WERI-Rb-1 (cell line): ENCODE measurements at regions not wholly inside any gene's neighbourhood (a gene's known extent, or its start where the extent isn't known, plus 50 kb on each side); places are given as distances from the start of the nearest gene placed in this dataset.
A peak's percentile ranks its signal among the peaks of the same experiment; 100 is the strongest.
"Not testable (repeated sequence)": the region's sequence is repeated elsewhere in the genome, so short reads cannot be mapped to it uniquely, and the experiment has no call there.

Experiments
- DNase-seq: peaks from one replicate; pipeline ENCODE4 v3.0.0-alpha.2; 2020
- H3K27ac ChIP-seq: fragments of 250-450 bp; sonication (Bioruptor Pico); 2 replicates; pipeline ENCODE4 v1.5.1; 2020; ENCODE audit warnings: mild to moderate bottlenecking, moderate library complexity
- H3K27me3 ChIP-seq: fragments of 250-450 bp; sonication (Bioruptor Pico); 2 replicates; pipeline ENCODE4 v1.5.1; 2021; ENCODE audit warnings: mild to moderate bottlenecking, low read depth, moderate library complexity; ENCODE audit not compliant: insufficient read depth, severe bottlenecking
- H3K36me3 ChIP-seq: fragments of 250-450 bp; sonication (Bioruptor Pico); 2 replicates; pipeline ENCODE4 v1.5.1; 2020; ENCODE audit warnings: mild to moderate bottlenecking, moderate library complexity
- H3K4me3 ChIP-seq: 2 replicates; pipeline ENCODE4 v1.5.1; 2011; ENCODE audit warnings: low read depth, mild to moderate bottlenecking, control low read depth, low read length
- H3K9me3 ChIP-seq: fragments of 250-450 bp; sonication (Bioruptor Pico); 2 replicates; pipeline ENCODE4 v1.5.1; 2021; ENCODE audit warnings: mild to moderate bottlenecking, moderate library complexity; ENCODE audit not compliant: severe bottlenecking
- CTCF ChIP-seq: IDR thresholded peaks from 2 replicates; pipeline ENCODE4 v1.5.1; 2011; ENCODE audit warnings: low read depth, mild to moderate bottlenecking, control low read depth, inconsistent platforms, low read length

- Histone ChIP-seq H3K4me3 (no peak overlapping the region), H3K36me3 (no peaks in the 10 kb centered on the region), H3K9me3 (peaks cover 3% of the 10 kb centered on the region), H3K27ac (no peak overlapping the region), H3K27me3 (no peaks in the 10 kb centered on the region)
- TF ChIP-seq CTCF: no peak
- DNase-seq: no peak
Observed at GRCh38 chr7:124113045-124113444, 80.2 kb upstream of the TMEM229A start.

GRCh38 chr7:124106575-124106974 is 73.7 kb upstream of the TMEM229A start:
- TF ChIP-seq CTCF: no peak
- Histone ChIP-seq H3K27me3 (no peaks in the 10 kb centered on the region), H3K9me3 (peaks cover 4% of the 10 kb centered on the region), H3K4me3 (no peak overlapping the region), H3K27ac (no peak overlapping the region), H3K36me3 (no peaks in the 10 kb centered on the region)
- no peak for DNase-seq

- H3K9me3 ChIP-seq: peaks cover 4% of the 10 kb centered on the region
- DNase-seq: no peak
- H3K4me3 ChIP-seq: no peak overlapping the region
- H3K27ac ChIP-seq: no peak overlapping the region
- H3K27me3 ChIP-seq: no peaks in the 10 kb centered on the region
- TF ChIP-seq CTCF: peak; percentile 42
- H3K36me3 ChIP-seq: no peaks in the 10 kb centered on the region
Observed at GRCh38 chr7:124101173-124101768, 68.4 kb upstream of the TMEM229A start.

- Histone ChIP-seq H3K4me3 (no peak overlapping the region), H3K9me3 (peaks cover 4% of the 10 kb centered on the region), H3K27me3 (no peaks in the 10 kb centered on the region), H3K36me3 (no peaks in the 10 kb centered on the region), H3K27ac (no peak overlapping the region)
- no peak for TF ChIP-seq CTCF
- DNase-seq: no peak
Observed at GRCh38 chr7:124100190-124100589, 67.3 kb upstream of the TMEM229A start.

- not testable (repeated sequence) for H3K4me3 ChIP-seq, DNase-seq, H3K27me3 ChIP-seq, H3K9me3 ChIP-seq, H3K36me3 ChIP-seq, H3K27ac ChIP-seq
Observed at GRCh38 chr7:124099585-124099984, 66.7 kb upstream of the TMEM229A start.

- Histone ChIP-seq H3K36me3 (no peaks in the 10 kb centered on the region), H3K27ac (no peak overlapping the region), H3K4me3 (no peak overlapping the region), H3K27me3 (no peaks in the 10 kb centered on the region), H3K9me3 (peaks cover 2% of the 10 kb centered on the region)
- TF ChIP-seq CTCF: no peak
- no peak for DNase-seq
Observed at GRCh38 chr7:124089621-124090020, 56.8 kb upstream of the TMEM229A start.
